ENCODE measurements at regions not wholly inside any gene's neighbourhood (a gene's known extent, or its start where the extent isn't known, plus 50 kb on each side); places are given as distances from the start of the nearest gene placed in this dataset.

DNA sequence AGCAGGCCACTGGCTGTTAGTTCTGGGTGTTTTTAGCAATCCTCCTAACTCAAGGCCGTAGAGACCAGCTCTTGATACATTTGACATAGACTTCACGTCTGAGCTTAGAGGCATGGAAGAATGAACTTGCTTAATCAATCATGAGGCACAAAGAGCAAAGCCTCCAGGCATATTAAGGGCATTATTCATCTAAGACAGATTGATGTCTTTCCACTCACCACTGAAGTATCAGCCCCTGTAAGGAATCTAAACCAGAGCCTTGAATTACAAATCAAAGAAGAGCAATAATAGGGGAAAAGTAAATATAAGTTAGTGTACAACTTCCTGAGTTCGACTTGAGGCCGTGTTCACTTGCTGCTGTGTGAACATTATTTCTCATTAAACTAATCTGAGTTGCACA lies 1470.7 kb downstream of the AACS start:
- H3K4me3 ChIP-seq (replicated peaks; ENCODE audit: insufficient read depth, low read length): no peak overlapping the region
- no peaks in the 10 kb centered on the region for H3K27me3 ChIP-seq (ENCODE audit: insufficient read depth, poor library complexity, severe bottlenecking)
- no peak for DNase-seq (ENCODE audit: low read depth in 1 of 2, low spot score in 1 of 2)
- no peak overlapping the region for H3K27ac ChIP-seq (replicated peaks)
- TF ChIP-seq SPI1 (IDR thresholded peaks at IDR 0.05; ENCODE audit: borderline replicate concordance, low read depth) (no peak), POLR2AphosphoS5 (IDR thresholded peaks at IDR 0.05; ENCODE audit: low read depth) (no peak), REST (IDR thresholded peaks at IDR 0.05; ENCODE audit: insufficient replicate concordance, low read depth) (no peak), CTCF (IDR thresholded peaks at IDR 0.05; ENCODE audit: insufficient read depth, low read length) (no peak), GABPA (IDR thresholded peaks at IDR 0.05; ENCODE audit: low read depth) (no peak)

DNA sequence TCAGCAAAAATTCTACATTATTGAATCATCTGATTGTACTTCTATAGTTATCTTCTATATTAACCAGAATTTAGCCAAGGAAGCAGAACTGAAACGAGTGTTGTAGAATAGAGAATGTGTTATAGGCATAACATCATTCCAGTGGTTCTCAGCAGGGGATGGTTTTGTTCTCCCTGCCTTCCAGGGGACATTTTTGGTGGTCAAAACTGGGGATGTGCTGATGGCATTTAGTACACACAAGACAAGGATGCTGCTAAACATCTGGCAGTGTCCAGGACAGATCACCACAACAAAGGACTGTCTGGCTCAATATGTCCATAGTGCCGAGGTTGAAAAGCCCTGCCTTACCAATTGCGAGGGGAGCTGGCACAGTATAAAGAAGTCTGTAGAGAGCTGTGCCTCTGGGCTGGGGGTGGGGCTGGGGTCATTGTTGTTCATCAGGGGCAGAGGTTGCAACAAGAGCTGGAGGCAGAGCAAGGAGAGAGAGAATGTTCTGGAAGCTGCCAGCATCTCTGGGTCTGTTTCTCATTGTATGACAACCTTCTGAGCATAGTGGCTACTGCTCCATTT lies 1472.8 kb downstream of the AACS start:
- H3K27me3 ChIP-seq (ENCODE audit: insufficient read depth, poor library complexity, severe bottlenecking): no peaks in the 10 kb centered on the region
- H3K27ac ChIP-seq (replicated peaks): no peak overlapping the region
- TF ChIP-seq REST (IDR thresholded peaks at IDR 0.05; ENCODE audit: insufficient replicate concordance, low read depth): no peak
- no peak for TF ChIP-seq POLR2AphosphoS5 (IDR thresholded peaks at IDR 0.05; ENCODE audit: low read depth)
- no peak for TF ChIP-seq CTCF (IDR thresholded peaks at IDR 0.05; ENCODE audit: insufficient read depth, low read length)
- TF ChIP-seq GABPA (IDR thresholded peaks at IDR 0.05; ENCODE audit: low read depth): no peak
- no peak for TF ChIP-seq SPI1 (IDR thresholded peaks at IDR 0.05; ENCODE audit: borderline replicate concordance, low read depth)
- no peak for DNase-seq (ENCODE audit: low read depth in 1 of 2, low spot score in 1 of 2)
- no peak overlapping the region for H3K4me3 ChIP-seq (replicated peaks; ENCODE audit: insufficient read depth, low read length)

GRCh38 chr12:126538888-126539287 lies 1473.7 kb downstream of the AACS start:
- no peak overlapping the region for H3K4me3 ChIP-seq (replicated peaks; ENCODE audit: insufficient read depth, low read length)
- no peak for TF ChIP-seq CTCF (IDR thresholded peaks at IDR 0.05; ENCODE audit: insufficient read depth, low read length)
- no peak for TF ChIP-seq REST (IDR thresholded peaks at IDR 0.05; ENCODE audit: insufficient replicate concordance, low read depth)
- TF ChIP-seq POLR2AphosphoS5 (IDR thresholded peaks at IDR 0.05; ENCODE audit: low read depth): no peak
- TF ChIP-seq SPI1 (IDR thresholded peaks at IDR 0.05; ENCODE audit: borderline replicate concordance, low read depth): no peak
- TF ChIP-seq GABPA (IDR thresholded peaks at IDR 0.05; ENCODE audit: low read depth): no peak
- H3K27ac ChIP-seq (replicated peaks): no peak overlapping the region
- no peak for DNase-seq (ENCODE audit: low read depth in 1 of 2, low spot score in 1 of 2)
- H3K27me3 ChIP-seq (ENCODE audit: insufficient read depth, poor library complexity, severe bottlenecking): no peaks in the 10 kb centered on the region

Data from HL-60 (cell line).